GM12878 (cell line): ENCODE measurements at regions not wholly inside any gene's neighbourhood (a gene's known extent, or its start where the extent isn't known, plus 50 kb on each side); places are given as distances from the start of the nearest gene placed in this dataset.

Source experiments
- ATAC-seq: fragments of 200-7000 bp; cut with Tn5 transposase; 3 replicates; pipeline ENCODE4 v1.9.1; 2020; ENCODE audit warnings: mild to moderate bottlenecking, moderate library complexity
- BruUV-seq: library from RNA; stranded (reverse); fragments of 400-500 nt; replicated peaks from 2 replicates; lab custom pipeline; 2021; lab: Mats Ljungman, UMichigan
- CTCF ChIA-PET: fragments of 300-600 bp; sonication (Branson Sonifier 250); formaldehyde crosslinking; extraction: SDS; loops from one replicate; lab custom pipeline; 2021; ENCODE audit warnings: inconsistent platforms; lab: Yijun Ruan, JAX
- POLR2A ChIA-PET: fragments of 350-600 bp; formaldehyde crosslinking; extraction: SDS; loops from one replicate; lab custom pipeline; 2021; ENCODE audit warnings: inconsistent platforms; lab: Charles Lee
- RAD21 ChIA-PET: fragments of 300-600 bp; sonication (Branson Sonifier 250); formaldehyde crosslinking; loops from one replicate; lab custom pipeline; 2023; ENCODE audit warnings: antibody characterized with exemption; ENCODE audit not compliant: unreplicated experiment; lab: Charles Lee
- SMC1A ChIA-PET: fragments of 300-600 bp; sonication (Branson Sonifier 250); formaldehyde crosslinking; loops from one replicate; lab custom pipeline; 2023; ENCODE audit not compliant: unreplicated experiment, uncharacterized antibody; lab: Charles Lee
- DNase-seq: peaks from one replicate; pipeline ENCODE4 v3.0.0-alpha.2; 2011; ENCODE audit warnings: low read depth, low spot score
- FAIRE-seq: peaks from 3 replicates; lab custom pipeline; 2011; peaks lifted over from hg19 to GRCh38; lab: Jason Lieb, UNC
- H2AFZ ChIP-seq: 2 replicates; pipeline ENCODE4 v1.6.0; 2011; ENCODE audit warnings: low read depth, low read length, control low read depth; ENCODE audit not compliant: control insufficient read depth
- H3K27ac ChIP-seq: 2 replicates; pipeline ENCODE4 v1.5.1; 2011; ENCODE audit warnings: control low read depth; ENCODE audit not compliant: control insufficient read depth, insufficient read depth
- H3K27me3 ChIP-seq, 2 experiments: replicated peaks in 1 of 2; 2 replicates each; pipeline versions ENCODE4 v1.6.0 to v1.6.1; 2011; ENCODE audit warnings: low read length in 1 of 2; ENCODE audit not compliant: control insufficient read depth in 2 of 2, insufficient read depth in 2 of 2
- H3K36me3 ChIP-seq, 2 experiments: 2 replicates each; pipeline ENCODE4 v1.5.1; 2011; ENCODE audit warnings: low read length in 1 of 2; ENCODE audit not compliant: control insufficient read depth in 2 of 2, insufficient read depth in 2 of 2
- H3K4me1 ChIP-seq: 2 replicates; pipeline ENCODE4 v1.6.1; 2011; ENCODE audit warnings: mild to moderate bottlenecking, low read length, moderate library complexity, mixed read lengths; ENCODE audit not compliant: control insufficient read depth, insufficient read depth
- H3K4me2 ChIP-seq: 2 replicates; pipeline ENCODE4 v1.6.0; 2011; ENCODE audit warnings: control low read depth; ENCODE audit not compliant: control insufficient read depth, insufficient read depth
- H3K4me3 ChIP-seq: fragments of 200-600 bp; sonication (generic); 2 replicates; pipeline ENCODE4 v1.5.1; 2016
- H3K79me2 ChIP-seq: 2 replicates; pipeline ENCODE4 v1.6.0; 2011; ENCODE audit warnings: low read length; ENCODE audit not compliant: control insufficient read depth, insufficient read depth
- H3K9ac ChIP-seq: 2 replicates; pipeline ENCODE4 v1.8.0; 2011; ENCODE audit warnings: low read length, control low read depth, mixed read lengths; ENCODE audit not compliant: control insufficient read depth, insufficient read depth
- H3K9me3 ChIP-seq: replicated peaks from 3 replicates; pipeline ENCODE4 v1.5.1; 2011; ENCODE audit warnings: mild to moderate bottlenecking, low read length; ENCODE audit not compliant: control insufficient read depth, insufficient read depth
- H4K20me1 ChIP-seq: 2 replicates; pipeline ENCODE4 v1.6.0; 2011; ENCODE audit not compliant: control insufficient read depth, insufficient read depth
- CTCF ChIP-seq, 3 experiments: IDR thresholded peaks in 2 of 3; conservative IDR thresholded peaks in 1 of 3; 2 replicates each; pipeline ENCODE4 v1.5.1; 2011; ENCODE audit warnings: low read depth in 3 of 3, low read length in 3 of 3, mild to moderate bottlenecking in 3 of 3, control low read depth in 2 of 3, moderate library complexity in 2 of 3, inconsistent platforms in 1 of 3, mixed read lengths in 1 of 3; ENCODE audit not compliant: control insufficient read depth in 2 of 3, insufficient read depth in 1 of 3; ENCODE audit errors: extremely low read depth in 1 of 3
- HSF1 ChIP-seq: fragments of 150-350 bp; IDR thresholded peaks from 2 replicates; pipeline ENCODE4 v1.6.1; 2014; ENCODE audit warnings: mild to moderate bottlenecking, low read depth, low read length
- IRF3 ChIP-seq: fragments of 450-650 bp; IDR thresholded peaks from 2 replicates; pipeline ENCODE4 v1.6.1; 2014; ENCODE audit warnings: mild to moderate bottlenecking
- KAT2A ChIP-seq: conservative IDR thresholded peaks from 2 replicates; pipeline ENCODE4 v1.6.1; 2011; ENCODE audit warnings: low read depth, low read length; ENCODE audit not compliant: control insufficient read depth
- MTA2 ChIP-seq: fragments of 450-650 bp; IDR thresholded peaks from 2 replicates; pipeline ENCODE4 v1.6.1; 2016; ENCODE audit warnings: low read depth, mild to moderate bottlenecking, moderate library complexity
- MXI1 ChIP-seq: fragments of 150-350 bp; IDR thresholded peaks from 2 replicates; pipeline ENCODE4 v1.6.1; 2011; ENCODE audit warnings: low read depth, mild to moderate bottlenecking, inconsistent platforms, low read length, improper control_type of control experiment
- NBN ChIP-seq: fragments of 450-650 bp; IDR thresholded peaks from 2 replicates; pipeline ENCODE4 v1.6.1; 2016
- PBX3 ChIP-seq: IDR thresholded peaks from 2 replicates; pipeline ENCODE4 v1.6.1; 2011; ENCODE audit warnings: mild to moderate bottlenecking, low read depth, low read length, moderate library complexity; ENCODE audit not compliant: insufficient replicate concordance
- POU2F2 ChIP-seq: IDR thresholded peaks from 3 replicates; pipeline ENCODE4 v1.6.1; 2011; ENCODE audit warnings: low read depth, mild to moderate bottlenecking, low read length, borderline replicate concordance
- RAD21 ChIP-seq: IDR thresholded peaks from 2 replicates; pipeline ENCODE4 v1.6.1; 2011; ENCODE audit warnings: mild to moderate bottlenecking, low read depth, low read length, moderate library complexity; ENCODE audit not compliant: insufficient read depth
- RB1 ChIP-seq: fragments of 450-650 bp; formaldehyde crosslinking; IDR thresholded peaks from 2 replicates; pipeline ENCODE4 v1.6.1; 2017; ENCODE audit warnings: mild to moderate bottlenecking, borderline replicate concordance
- RUNX3 ChIP-seq: IDR thresholded peaks from 2 replicates; pipeline ENCODE4 v1.6.1; 2012; ENCODE audit warnings: low read length, inconsistent platforms
- SMAD1 ChIP-seq: fragments of 450-650 bp; IDR thresholded peaks from 2 replicates; pipeline ENCODE4 v1.6.1; 2018; ENCODE audit warnings: mild to moderate bottlenecking, low read depth; ENCODE audit not compliant: partially characterized antibody
- SMC3 ChIP-seq: IDR thresholded peaks from 2 replicates; pipeline ENCODE4 v1.6.1; 2011; ENCODE audit warnings: low read length, improper control_type of control experiment, borderline replicate concordance
- ZBED1 ChIP-seq: IDR thresholded peaks from 2 replicates; pipeline ENCODE4 v1.6.1; 2016; ENCODE audit warnings: borderline replicate concordance
- WGBS: methylation state at CpG from one replicate; pipeline ENCODE4 v1.1.6; 2016; ENCODE audit warnings: low lambda C conversion rate; ENCODE audit not compliant: insufficient replicate concordance, insufficient coverage; ENCODE audit errors: missing lambda C conversion rate; 5-methylcytosine and 5-hydroxymethylcytosine counted together
- in situ Hi-C: fragments of 300-500 bp; cut with MboI; formaldehyde crosslinking; loops from 9 replicates; pipeline ENCODE4 v1.14.3; 2018; ENCODE audit warnings: mixed read lengths
- intact Hi-C: fragments of 100-400 bp; cut with micrococcal nuclease; formaldehyde crosslinking; loops from one replicate; pipeline ENCODE4 v1.14.2; 2022; ENCODE audit not compliant: unreplicated experiment
- TF ChIP-seq, protein P1 (sequence below): IDR thresholded peaks from 2 replicates; pipeline ENCODE4 v1.6.1; 2011; ENCODE audit warnings: low read depth, mild to moderate bottlenecking, low read length, moderate library complexity, borderline replicate concordance; ENCODE audit errors: extremely low read depth

GRCh38 chr4:138925495-138925894, 90.1 kb upstream of the NOCT start (continued):
- TF ChIP-seq HSF1: no peak
- no peak for TF ChIP-seq POU2F2
- TF ChIP-seq RB1: no peak
- TF ChIP-seq, all 136 proteins: peak for 0

- H3K9me3 ChIP-seq: no peaks in the 10 kb centered on the region
- ChIA-PET RAD21 (no interaction called here), SMC1A (interaction anchor here (1.1 kb wide), 1 partner anchor 19 kb away, joined by 5 read pairs; no protein-coding TSS in a partner anchor), POLR2A (no interaction called here), CTCF (interaction anchor here (0.9 to 4.6 kb wide), 6 partner anchors 10 to 252 kb away, joined by 3 to 14 read pairs (median 3); no protein-coding TSS in a partner anchor)
- no peaks in the 10 kb centered on the region for H3K4me1 ChIP-seq
- H3K36me3 ChIP-seq: no peaks in the 10 kb centered on the region
- H3K27me3 ChIP-seq: no peaks in the 10 kb centered on the region
- H3K4me3 ChIP-seq: no peak overlapping the region
- H3K9ac ChIP-seq: no peak overlapping the region
- DNase-seq (peak; percentile 11), ATAC-seq (peak; percentile 98), FAIRE-seq (peak; percentile 91)
- H3K4me2 ChIP-seq: no peak overlapping the region
- no peaks in the 10 kb centered on the region for H4K20me1 ChIP-seq
- WGBS: 34% methylated on average over 27 of the region's 27 CpGs
- in situ Hi-C loops: no loop called here
- no peak overlapping the region for H2AFZ ChIP-seq
- H3K27ac ChIP-seq: no peak overlapping the region
- intact Hi-C loops: loop anchor here (1.0 kb wide), 2 partner anchors 48 to 239 kb away; no protein-coding TSS in a partner anchor
- H3K79me2 ChIP-seq: no peaks in the 10 kb centered on the region
- no TSS peak for BruUV-seq
- TF ChIP-seq, protein P1, sequence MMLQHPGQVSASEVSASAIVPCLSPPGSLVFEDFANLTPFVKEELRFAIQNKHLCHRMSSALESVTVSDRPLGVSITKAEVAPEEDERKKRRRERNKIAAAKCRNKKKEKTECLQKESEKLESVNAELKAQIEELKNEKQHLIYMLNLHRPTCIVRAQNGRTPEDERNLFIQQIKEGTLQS: 0 out of 2 replicates have a peak, but pooled peaks have one; percentile 10
- TF ChIP-seq KAT2A (no peak), RUNX3 (no peak), MXI1 (no peak), PBX3 (no peak), MTA2 (no peak), ZBED1 (no peak), SMAD1 (no peak), RAD21 (peak; percentile 84), IRF3 (no peak), CTCF (IDR thresholded peaks at IDR 0.05 in 2 of 3, conservative IDR thresholded peaks at IDR 0.05 in 1 of 3; ENCODE audit: control insufficient read depth in 2 of 3, extremely low read depth in 1 of 3, insufficient read depth in 1 of 3, low read depth in 3 of 3, low read length in 3 of 3) (peak; percentile 82 to 94 (median 88)), SMC3 (peak; percentile 71), NBN (no peak)
These were observed 96.3 kb upstream of the NOCT start for GRCh38 chr4:138919094-138919936.
